Activated naive CD8-positive, alpha-beta T cell treated with anti-CD3 and anti-CD28 coated beads, Interleukin-2, amount 50 U/mL, for 24 hours (primary cell): ENCODE measurements at regions not wholly inside any gene's neighbourhood (a gene's known extent, or its start where the extent isn't known, plus 50 kb on each side); places are given as distances from the start of the nearest gene placed in this dataset.

Experiments used
- ATAC-seq: fragments of 150-1000 bp; cut with Tn5 transposase; one replicate; pipeline ENCODE4 v1.10.0; 2021
- DNase-seq: peaks from one replicate; pipeline ENCODE4 v3.0.0; 2021
- H3K27ac Mint-ChIP-seq: one replicate; pipeline ENCODE4 v1.8.0; 2021; ENCODE audit warnings: mild to moderate bottlenecking, mixed read lengths
- H3K27me3 Mint-ChIP-seq: one replicate; pipeline ENCODE4 v1.8.0; 2021; ENCODE audit warnings: mixed read lengths
- H3K36me3 Mint-ChIP-seq: one replicate; pipeline ENCODE4 v1.8.0; 2021; ENCODE audit warnings: low read depth, mixed read lengths
- H3K4me1 Mint-ChIP-seq: one replicate; pipeline ENCODE4 v1.8.0; 2021; ENCODE audit warnings: mixed read lengths
- H3K4me3 Mint-ChIP-seq: one replicate; pipeline ENCODE4 v1.8.0; 2021; ENCODE audit warnings: mild to moderate bottlenecking, moderate library complexity, mixed read lengths
- H3K9me3 Mint-ChIP-seq: one replicate; pipeline ENCODE4 v1.8.0; 2021; ENCODE audit warnings: mixed read lengths

- peaks cover 6% of the 10 kb centered on the region for H3K9me3 Mint-ChIP-seq
- no peaks in the 10 kb centered on the region for H3K27me3 Mint-ChIP-seq
- no peaks in the 10 kb centered on the region for H3K4me1 Mint-ChIP-seq
- no peak for DNase-seq
- ATAC-seq = no peak
- no peak overlapping the region for H3K27ac Mint-ChIP-seq
- H3K4me3 Mint-ChIP-seq = no peak overlapping the region
- no peaks in the 10 kb centered on the region for H3K36me3 Mint-ChIP-seq
Observed at GRCh38 chr5:89371646-89372045, 488.7 kb upstream of the MEF2C start.

GRCh38 chr5:89359046-89359445, 476.1 kb upstream of the MEF2C start:
- no peaks in the 10 kb centered on the region for H3K27me3 Mint-ChIP-seq
- ATAC-seq (no peak), DNase-seq (no peak)
- no peak overlapping the region for H3K27ac Mint-ChIP-seq
- no peaks in the 10 kb centered on the region for H3K36me3 Mint-ChIP-seq
- no peaks in the 10 kb centered on the region for H3K9me3 Mint-ChIP-seq
- H3K4me1 Mint-ChIP-seq = peaks cover 6% of the 10 kb centered on the region
- no peak overlapping the region for H3K4me3 Mint-ChIP-seq

GRCh38 chr5:89353837-89354551, 471.0 kb upstream of the MEF2C start:
- no peaks in the 10 kb centered on the region for H3K9me3 Mint-ChIP-seq
- no peak overlapping the region for H3K4me3 Mint-ChIP-seq
- no peaks in the 10 kb centered on the region for H3K27me3 Mint-ChIP-seq
- H3K4me1 Mint-ChIP-seq = peaks cover 9% of the 10 kb centered on the region
- no peak for DNase-seq
- H3K27ac Mint-ChIP-seq = no peak overlapping the region
- no peaks in the 10 kb centered on the region for H3K36me3 Mint-ChIP-seq
- no peak for ATAC-seq

- no peak for DNase-seq
- H3K27ac Mint-ChIP-seq = no peak overlapping the region
- H3K4me3 Mint-ChIP-seq = no peak overlapping the region
- ATAC-seq = no peak
- H3K4me1 Mint-ChIP-seq = peaks cover 9% of the 10 kb centered on the region
- H3K9me3 Mint-ChIP-seq = no peaks in the 10 kb centered on the region
- no peaks in the 10 kb centered on the region for H3K36me3 Mint-ChIP-seq
- H3K27me3 Mint-ChIP-seq = no peaks in the 10 kb centered on the region
Observed at GRCh38 chr5:89351975-89352374, 469.0 kb upstream of the MEF2C start.

- Mint-ChIP-seq H3K36me3 (no peaks in the 10 kb centered on the region), H3K9me3 (no peaks in the 10 kb centered on the region), H3K27ac (no peak overlapping the region), H3K4me3 (no peak overlapping the region), H3K4me1 (peaks cover 10% of the 10 kb centered on the region), H3K27me3 (no peaks in the 10 kb centered on the region)
- no peak for ATAC-seq
- DNase-seq = no peak
Observed at GRCh38 chr5:89351222-89351621, 468.2 kb upstream of the MEF2C start.

- Mint-ChIP-seq H3K9me3 (no peaks in the 10 kb centered on the region), H3K36me3 (no peaks in the 10 kb centered on the region), H3K4me3 (no peak overlapping the region), H3K27me3 (no peaks in the 10 kb centered on the region), H3K4me1 (peaks cover 10% of the 10 kb centered on the region), H3K27ac (no peak overlapping the region)
- ATAC-seq = no peak
- DNase-seq = no peak
Observed at GRCh38 chr5:89350684-89351083, 467.7 kb upstream of the MEF2C start.

DNA sequence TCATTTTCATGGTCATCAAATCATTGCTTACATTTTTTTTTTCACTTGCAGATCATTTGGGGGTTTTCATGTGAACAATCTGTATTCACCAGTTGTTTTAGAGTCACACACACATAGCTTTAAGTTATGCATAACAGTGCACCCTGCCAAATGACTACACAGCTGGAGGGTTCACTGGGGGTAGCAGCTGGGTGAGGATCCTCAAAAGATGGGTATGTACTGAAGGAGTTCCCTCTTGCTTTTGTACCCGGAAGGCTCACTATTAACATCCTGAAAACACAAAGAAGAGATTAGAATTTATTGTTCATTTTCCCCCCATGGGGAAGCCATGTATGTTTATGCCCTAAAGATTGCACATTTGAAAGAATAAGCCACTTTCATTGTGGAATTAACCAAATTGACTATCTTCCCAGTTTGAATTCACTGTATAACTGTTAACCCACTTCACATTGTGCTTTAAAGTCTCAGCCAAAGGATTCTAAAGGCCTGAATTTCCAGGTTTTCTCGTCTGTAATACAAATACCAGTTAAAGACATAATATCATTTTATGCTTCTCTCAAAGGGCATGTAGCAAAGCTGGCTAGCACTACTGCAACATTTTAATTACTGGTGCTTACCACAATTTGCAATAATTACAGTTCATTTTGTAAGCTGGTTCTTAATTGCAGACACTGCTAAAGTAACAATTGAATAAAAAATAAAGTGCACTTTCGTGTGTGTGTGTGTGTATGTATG, 466.4 kb upstream of the MEF2C start:
- H3K9me3 Mint-ChIP-seq = peaks cover 3% of the 10 kb centered on the region
- ATAC-seq (no peak), DNase-seq (no peak)
- peaks cover 10% of the 10 kb centered on the region for H3K4me1 Mint-ChIP-seq
- no peak overlapping the region for H3K27ac Mint-ChIP-seq
- H3K36me3 Mint-ChIP-seq = no peaks in the 10 kb centered on the region
- no peak overlapping the region for H3K4me3 Mint-ChIP-seq
- H3K27me3 Mint-ChIP-seq = no peaks in the 10 kb centered on the region

DNA sequence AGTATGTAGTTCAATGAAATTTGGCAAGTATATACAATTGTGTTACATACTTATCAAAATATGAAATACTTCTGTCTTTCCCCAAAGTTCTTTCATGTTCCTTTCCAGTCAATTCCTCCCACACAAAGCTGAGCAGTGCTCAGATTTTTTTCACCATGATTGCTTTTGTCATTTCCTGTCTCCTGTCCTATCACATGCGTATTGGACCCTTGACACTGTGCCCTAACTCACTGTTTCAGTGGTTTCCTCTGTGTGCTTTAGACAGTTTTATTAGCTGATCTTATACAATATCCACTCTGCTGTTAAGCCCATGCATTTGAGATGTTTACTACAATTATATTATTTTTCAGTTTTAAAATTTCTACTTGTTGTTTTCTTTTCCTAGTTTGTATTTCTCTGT, 463.6 kb upstream of the MEF2C start:
- no peak overlapping the region for H3K27ac Mint-ChIP-seq
- H3K4me3 Mint-ChIP-seq = no peak overlapping the region
- peaks cover 3% of the 10 kb centered on the region for H3K9me3 Mint-ChIP-seq
- ATAC-seq (no peak), DNase-seq (no peak)
- H3K27me3 Mint-ChIP-seq = no peaks in the 10 kb centered on the region
- peaks cover 22% of the 10 kb centered on the region for H3K4me1 Mint-ChIP-seq
- no peaks in the 10 kb centered on the region for H3K36me3 Mint-ChIP-seq

- H3K27me3 Mint-ChIP-seq = no peaks in the 10 kb centered on the region
- no peaks in the 10 kb centered on the region for H3K36me3 Mint-ChIP-seq
- H3K9me3 Mint-ChIP-seq = peaks cover 3% of the 10 kb centered on the region
- DNase-seq (peak; percentile 9), ATAC-seq (peak; percentile 33)
- peaks cover 19% of the 10 kb centered on the region for H3K4me1 Mint-ChIP-seq
- H3K27ac Mint-ChIP-seq = no peak overlapping the region
- no peak overlapping the region for H3K4me3 Mint-ChIP-seq
Observed at GRCh38 chr5:89343666-89344065, 460.7 kb upstream of the MEF2C start.

DNA sequence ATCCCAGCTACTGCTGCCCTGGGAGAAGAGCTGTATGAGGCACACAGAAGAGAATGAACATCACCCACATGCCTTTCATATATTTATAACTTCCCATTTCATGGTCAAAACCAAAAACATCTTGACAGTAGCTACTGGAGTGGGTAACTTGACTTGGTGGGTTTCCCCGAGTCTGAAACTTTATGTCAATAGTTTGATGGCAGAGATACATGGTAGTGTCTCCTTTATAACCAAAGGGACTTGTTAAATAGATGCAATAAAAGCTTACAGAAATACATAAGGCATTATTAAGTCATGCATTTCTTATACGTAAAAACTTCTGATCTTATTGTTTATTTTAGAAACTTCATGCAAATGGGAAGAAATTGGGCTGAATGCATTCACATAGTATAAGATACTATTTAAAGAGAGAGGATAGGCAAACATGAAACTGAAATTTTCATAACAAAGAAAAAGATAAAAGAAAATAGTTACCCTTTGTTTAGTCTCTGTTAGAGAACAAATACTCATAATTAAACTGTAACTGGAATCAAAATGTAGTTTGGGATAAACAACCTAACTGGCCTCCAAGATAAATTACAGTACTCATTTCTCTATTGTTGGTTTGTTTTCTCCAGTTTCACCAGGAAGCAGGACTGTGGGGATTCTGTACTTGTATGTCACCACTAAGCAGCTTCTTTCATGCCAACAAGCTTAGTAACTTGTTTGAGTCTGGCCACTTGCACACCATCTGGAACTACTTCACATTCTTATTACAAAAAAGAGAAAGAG, 459.3 kb upstream of the MEF2C start:
- Mint-ChIP-seq H3K4me1 (peaks cover 19% of the 10 kb centered on the region), H3K36me3 (no peaks in the 10 kb centered on the region), H3K27ac (no peak overlapping the region), H3K27me3 (no peaks in the 10 kb centered on the region), H3K9me3 (peaks cover 3% of the 10 kb centered on the region), H3K4me3 (no peak overlapping the region)
- no peak for ATAC-seq
- no peak for DNase-seq

GRCh38 chr5:89338935-89339334, 456.0 kb upstream of the MEF2C start:
- Mint-ChIP-seq H3K9me3 (no peaks in the 10 kb centered on the region), H3K4me3 (no peak overlapping the region), H3K27me3 (no peaks in the 10 kb centered on the region), H3K27ac (no peak overlapping the region), H3K36me3 (no peaks in the 10 kb centered on the region), H3K4me1 (peaks cover 16% of the 10 kb centered on the region)
- ATAC-seq (no peak), DNase-seq (no peak)

- H3K36me3 Mint-ChIP-seq = no peaks in the 10 kb centered on the region
Observed at GRCh38 chr5:89336111-89336510, 453.1 kb upstream of the MEF2C start.

GRCh38 chr5:89330140-89330539, 447.2 kb upstream of the MEF2C start:
- ATAC-seq (no peak), DNase-seq (no peak)
- Mint-ChIP-seq H3K4me3 (no peak overlapping the region), H3K4me1 (peaks cover under 1% of the 10 kb centered on the region), H3K27ac (no peak overlapping the region), H3K27me3 (no peaks in the 10 kb centered on the region), H3K9me3 (peaks cover 6% of the 10 kb centered on the region), H3K36me3 (no peaks in the 10 kb centered on the region)

More at GRCh38 chr5:89336111-89336510, 453.1 kb upstream of the MEF2C start:
- no peak for ATAC-seq
- Mint-ChIP-seq H3K4me1 (no peaks in the 10 kb centered on the region), H3K4me3 (no peak overlapping the region), H3K27me3 (no peaks in the 10 kb centered on the region), H3K9me3 (no peaks in the 10 kb centered on the region), H3K27ac (no peak overlapping the region)
- no peak for DNase-seq

- H3K4me1 Mint-ChIP-seq = peaks cover 7% of the 10 kb centered on the region
Observed at GRCh38 chr5:89327608-89328007, 444.6 kb upstream of the MEF2C start.

GRCh38 chr5:89324990-89325389, 442.0 kb upstream of the MEF2C start:
- Mint-ChIP-seq H3K4me1 (peaks cover 18% of the 10 kb centered on the region), H3K27ac (no peak overlapping the region), H3K9me3 (peaks cover 8% of the 10 kb centered on the region), H3K27me3 (no peaks in the 10 kb centered on the region), H3K4me3 (no peak overlapping the region), H3K36me3 (no peaks in the 10 kb centered on the region)
- no peak for ATAC-seq
- DNase-seq = no peak

More at GRCh38 chr5:89327608-89328007, 444.6 kb upstream of the MEF2C start:
- H3K9me3 Mint-ChIP-seq = peaks cover 8% of the 10 kb centered on the region
- H3K27ac Mint-ChIP-seq = no peak overlapping the region
- H3K4me3 Mint-ChIP-seq = no peak overlapping the region
- no peaks in the 10 kb centered on the region for H3K36me3 Mint-ChIP-seq
- DNase-seq (no peak), ATAC-seq (no peak)
- no peaks in the 10 kb centered on the region for H3K27me3 Mint-ChIP-seq
